HG02870 (cell line): ENCODE measurements at regions not wholly inside any gene's neighbourhood (a gene's known extent, or its start where the extent isn't known, plus 50 kb on each side); places are given as distances from the start of the nearest gene placed in this dataset.

Experiments used
- ATAC-seq: cut with Tn5 transposase; IDR thresholded peaks from one replicate; pipeline ENCODE4 v1.9.1; 2021; ENCODE audit warnings: mild to moderate bottlenecking, moderate library complexity; ENCODE audit not compliant: unreplicated experiment

- no peak for ATAC-seq
These were observed 229.7 kb downstream of the MAFB start for GRCh38 chr20:40459299-40459698.

- ATAC-seq = no peak
These were observed 231.6 kb downstream of the MAFB start for GRCh38 chr20:40457404-40457803.

- ATAC-seq = no peak
These were observed 236.3 kb downstream of the MAFB start for GRCh38 chr20:40452758-40453157.

GRCh38 chr20:40451552-40451951 lies 237.5 kb downstream of the MAFB start:
- ATAC-seq = no peak

- no peak for ATAC-seq
These were observed 238.9 kb downstream of the MAFB start for GRCh38 chr20:40449974-40450616.

- ATAC-seq = no peak
These were observed 239.8 kb downstream of the MAFB start for GRCh38 chr20:40449144-40449690.

- no peak for ATAC-seq
These were observed 242.1 kb downstream of the MAFB start for GRCh38 chr20:40446888-40447287.

GRCh38 chr20:40444516-40444915 lies 244.5 kb downstream of the MAFB start:
- no peak for ATAC-seq

GRCh38 chr20:40443753-40444152 lies 245.3 kb downstream of the MAFB start:
- ATAC-seq = no peak

- ATAC-seq = no peak
These were observed 246.7 kb downstream of the MAFB start for GRCh38 chr20:40442181-40442963.

- no peak for ATAC-seq
These were observed 247.3 kb downstream of the MAFB start for GRCh38 chr20:40441771-40442170.

GRCh38 chr20:40438161-40438830 lies 250.7 kb downstream of the MAFB start:
- ATAC-seq = no peak

GRCh38 chr20:40436011-40436410 lies 253.0 kb downstream of the MAFB start:
- no peak for ATAC-seq

- ATAC-seq = no peak
These were observed 253.7 kb downstream of the MAFB start for GRCh38 chr20:40435146-40435895.

GRCh38 chr20:40434122-40434521 lies 254.9 kb downstream of the MAFB start:
- ATAC-seq = no peak

- no peak for ATAC-seq
These were observed 255.6 kb downstream of the MAFB start for GRCh38 chr20:40433341-40433861.

- no peak for ATAC-seq
These were observed 257.4 kb downstream of the MAFB start for GRCh38 chr20:40431611-40432010.

GRCh38 chr20:40431112-40431511 lies 257.9 kb downstream of the MAFB start:
- no peak for ATAC-seq

GRCh38 chr20:40427026-40427425 lies 262.0 kb downstream of the MAFB start:
- ATAC-seq = no peak

- no peak for ATAC-seq
These were observed 264.3 kb downstream of the MAFB start for GRCh38 chr20:40424695-40425094.

GRCh38 chr20:40422656-40423055 lies 266.4 kb downstream of the MAFB start:
- no peak for ATAC-seq
